ENCODE measurements at regions not wholly inside any gene's neighbourhood (a gene's known extent, or its start where the extent isn't known, plus 50 kb on each side); places are given as distances from the start of the nearest gene placed in this dataset.

GRCh38 chr5:118604106-118604505 is 384.2 kb downstream of the DTWD2 start (continued):
- TF ChIP-seq, protein P1, sequence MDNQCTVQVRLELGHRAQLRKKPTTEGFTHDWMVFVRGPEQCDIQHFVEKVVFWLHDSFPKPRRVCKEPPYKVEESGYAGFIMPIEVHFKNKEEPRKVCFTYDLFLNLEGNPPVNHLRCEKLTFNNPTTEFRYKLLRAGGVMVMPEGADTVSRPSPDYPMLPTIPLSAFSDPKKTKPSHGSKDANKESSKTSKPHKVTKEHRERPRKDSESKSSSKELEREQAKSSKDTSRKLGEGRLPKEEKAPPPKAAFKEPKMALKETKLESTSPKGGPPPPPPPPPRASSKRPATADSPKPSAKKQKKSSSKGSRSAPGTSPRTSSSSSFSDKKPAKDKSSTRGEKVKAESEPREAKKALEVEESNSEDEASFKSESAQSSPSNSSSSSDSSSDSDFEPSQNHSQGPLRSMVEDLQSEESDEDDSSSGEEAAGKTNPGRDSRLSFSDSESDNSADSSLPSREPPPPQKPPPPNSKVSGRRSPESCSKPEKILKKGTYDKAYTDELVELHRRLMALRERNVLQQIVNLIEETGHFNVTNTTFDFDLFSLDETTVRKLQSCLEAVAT (IDR thresholded peaks at IDR 0.05), result no peak

- Histone ChIP-seq H3K9ac (ENCODE audit: control insufficient read depth, insufficient read depth, low read length) (no peak overlapping the region), H3K27ac (ENCODE audit: control insufficient read depth, insufficient read depth) (no peak overlapping the region), H3K4me1 (ENCODE audit: control insufficient read depth, insufficient read depth, low read length) (no peaks in the 10 kb centered on the region), H3K79me2 (ENCODE audit: control insufficient read depth, insufficient read depth, low read length) (no peaks in the 10 kb centered on the region), H3K36me3 (ENCODE audit: control insufficient read depth in 2 of 2, insufficient read depth in 2 of 2, low read length in 1 of 2) (no peaks in the 10 kb centered on the region), H2AFZ (ENCODE audit: control insufficient read depth, low read depth, low read length) (no peak overlapping the region), H3K4me3 (no peak overlapping the region), H3K27me3 (replicated peaks in 1 of 2; ENCODE audit: control insufficient read depth in 2 of 2, insufficient read depth in 2 of 2, low read length in 1 of 2) (no peaks in the 10 kb centered on the region), H3K4me2 (ENCODE audit: control insufficient read depth, insufficient read depth) (no peak overlapping the region), H3K9me3 (replicated peaks; ENCODE audit: control insufficient read depth, insufficient read depth, low read length) (no peaks in the 10 kb centered on the region), H4K20me1 (ENCODE audit: control insufficient read depth, insufficient read depth) (no peaks in the 10 kb centered on the region)
- ChIA-PET SMC1A (ENCODE audit: uncharacterized antibody, unreplicated experiment) (interaction anchor here (0.6 kb wide), 1 partner anchor 1148 kb away, joined by 3 read pairs; no protein-coding TSS in a partner anchor), CTCF (no interaction called here), POLR2A (no interaction called here), RAD21 (ENCODE audit: unreplicated experiment) (no interaction called here)
- 53% methylated on average over 3 of the region's 3 CpGs for WGBS (ENCODE audit: insufficient coverage, insufficient replicate concordance, low lambda C conversion rate, missing lambda C conversion rate)
- intact Hi-C loops (cut with micrococcal nuclease; ENCODE audit: unreplicated experiment), result no loop called here
- ATAC-seq (no peak), DNase-seq (ENCODE audit: low read depth, low spot score) (no peak), FAIRE-seq (no peak)
- no peak for TF ChIP-seq NFYA (IDR thresholded peaks at IDR 0.05; ENCODE audit: borderline replicate concordance, low read depth, low read length)
- TF ChIP-seq FOXK2 (IDR thresholded peaks at IDR 0.05), result no peak
- no peak for TF ChIP-seq RFX5 (IDR thresholded peaks at IDR 0.05; ENCODE audit: low read depth, low read length)
- TF ChIP-seq ZNF207 (IDR thresholded peaks at IDR 0.05; ENCODE audit: borderline replicate concordance), result no peak
- TF ChIP-seq CEBPB (IDR thresholded peaks at IDR 0.05; ENCODE audit: borderline replicate concordance in 1 of 2, low read depth in 2 of 2, low read length in 2 of 2), result no peak
- in situ Hi-C loops (cut with MboI), result loop anchor here (25.0 kb wide), 1 partner anchor 1141 kb away; no protein-coding TSS in a partner anchor
- BruUV-seq (replicated peaks), result no TSS peak
These were observed 385.1 kb downstream of the DTWD2 start for GRCh38 chr5:118603278-118603677.

Data from GM12878 (cell line).